HG03095 (cell line): ENCODE measurements at regions not wholly inside any gene's neighbourhood (a gene's known extent, or its start where the extent isn't known, plus 50 kb on each side); places are given as distances from the start of the nearest gene placed in this dataset.

Source experiments
- ATAC-seq: cut with Tn5 transposase; IDR thresholded peaks from one replicate; pipeline ENCODE4 v1.9.1; 2021; ENCODE audit warnings: moderate library complexity; ENCODE audit not compliant: unreplicated experiment

DNA sequence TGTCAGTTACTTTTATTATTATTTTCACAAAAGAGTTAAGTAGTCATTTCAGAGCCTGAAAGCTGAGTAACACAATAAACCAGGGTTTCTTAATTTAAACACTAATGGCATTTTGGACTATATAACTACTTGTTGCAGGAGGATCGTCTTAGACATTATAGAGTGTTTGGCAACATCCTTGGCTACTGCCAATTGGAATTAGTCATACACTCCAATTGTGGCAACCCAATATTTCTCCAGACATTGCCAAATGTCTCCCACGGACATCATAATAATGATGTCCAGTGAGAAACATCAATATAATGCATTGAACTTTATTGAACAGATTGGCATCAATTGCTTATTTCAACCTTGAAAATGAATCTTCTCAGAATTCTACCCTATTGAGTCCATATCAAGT lies 441.9 kb upstream of the ADGRL4 start:
- no peak for ATAC-seq

DNA sequence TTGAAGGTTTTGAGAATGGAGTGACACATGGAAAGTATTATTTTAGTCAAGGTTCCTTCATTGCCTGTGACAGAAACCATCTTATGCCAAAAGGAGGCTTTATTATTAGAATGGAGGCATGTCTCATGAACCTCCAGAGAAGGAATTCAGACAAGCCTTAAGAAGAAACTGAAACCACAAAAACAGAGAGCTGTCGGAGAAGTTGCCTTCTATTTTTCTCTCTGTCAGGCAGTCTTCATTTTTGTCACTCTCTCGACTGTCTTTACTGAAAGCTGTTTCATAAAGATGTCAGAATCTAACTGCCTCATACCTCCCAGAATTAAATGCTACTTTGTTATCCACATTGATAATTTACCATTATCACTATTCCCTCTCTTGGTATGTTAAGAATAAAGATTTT lies 434.7 kb upstream of the ADGRL4 start:
- no peak for ATAC-seq

- no peak for ATAC-seq
These were observed 431.0 kb upstream of the ADGRL4 start for GRCh38 chr1:79437540-79437939.

DNA sequence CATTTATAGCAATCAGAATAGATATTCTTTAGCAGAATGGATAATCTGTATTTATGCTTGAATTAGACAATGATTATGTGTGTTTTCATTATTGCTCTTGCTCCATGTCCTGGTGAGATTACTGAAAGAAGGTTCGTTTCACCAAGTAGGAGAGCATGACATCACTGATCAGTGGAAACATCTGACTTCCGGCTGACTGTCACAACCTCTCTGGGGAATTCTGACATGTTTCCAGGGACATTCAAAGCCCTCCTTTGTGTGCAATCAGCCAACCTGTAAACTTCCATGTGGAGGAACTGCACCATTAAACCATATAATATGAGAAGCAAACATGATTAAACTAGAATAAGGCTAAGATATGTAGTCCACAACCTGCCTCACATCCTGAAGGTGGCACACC lies 424.8 kb upstream of the ADGRL4 start:
- ATAC-seq, result no peak

DNA sequence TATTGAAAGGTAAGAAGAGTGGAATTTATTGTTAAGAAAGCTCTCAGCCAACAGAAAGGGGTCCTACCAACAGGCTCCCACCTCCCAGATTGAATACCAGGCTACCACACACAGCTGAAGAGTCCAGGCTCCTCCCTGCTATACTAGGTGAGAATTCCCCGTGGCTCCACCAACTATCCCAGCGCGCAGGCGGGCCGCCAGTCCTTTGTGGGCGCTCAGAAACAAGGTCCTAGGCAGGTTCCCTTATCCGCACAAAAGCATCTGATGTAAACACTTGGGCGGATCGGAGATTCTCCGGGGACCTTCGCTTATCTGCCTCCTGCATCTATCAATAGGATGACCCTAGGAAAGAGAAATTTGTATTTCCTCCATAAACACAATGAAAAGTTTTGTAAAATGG lies 423.9 kb upstream of the ADGRL4 start:
- ATAC-seq, result no peak

- ATAC-seq, result no peak
These were observed 416.2 kb upstream of the ADGRL4 start for GRCh38 chr1:79422726-79423125.

DNA sequence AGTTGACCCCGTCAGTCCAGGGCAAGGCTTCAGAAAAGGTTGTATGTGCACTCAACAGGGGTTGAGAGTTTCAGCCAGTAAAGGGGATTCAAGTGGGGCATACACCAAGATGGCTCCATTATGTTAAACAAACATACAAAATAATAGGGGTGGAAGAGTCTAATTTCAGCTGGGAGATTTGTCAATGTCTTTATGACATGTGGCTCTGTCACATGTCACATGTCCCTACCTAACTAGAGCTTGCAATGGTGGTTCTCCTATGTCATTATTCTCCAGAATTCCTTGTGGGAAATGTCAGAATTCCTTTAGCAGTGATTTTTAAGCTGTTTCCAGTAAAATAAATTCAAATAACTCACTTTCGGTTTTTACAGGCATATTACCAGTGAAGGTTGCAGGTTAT lies 392.0 kb upstream of the ADGRL4 start:
- no peak for ATAC-seq

DNA sequence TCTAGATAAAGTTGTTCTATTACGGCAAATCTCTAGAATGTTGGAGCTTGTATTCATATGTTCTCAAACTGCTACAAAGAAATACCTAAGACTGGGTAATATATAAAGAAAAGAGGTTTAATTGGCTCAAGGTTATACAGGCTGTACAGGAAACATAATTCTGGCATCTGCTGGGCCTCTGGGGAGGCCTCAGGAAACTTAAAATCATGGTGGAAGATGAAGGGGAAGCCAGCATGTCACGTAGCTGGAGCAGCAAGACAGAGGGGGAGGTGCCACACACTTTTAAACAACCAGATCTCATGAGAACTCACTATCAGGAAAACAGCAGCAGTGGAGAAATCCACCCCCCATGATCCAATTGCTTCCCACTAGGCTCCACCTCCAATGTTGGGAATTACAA lies 390.4 kb upstream of the ADGRL4 start:
- no peak for ATAC-seq

- ATAC-seq, result no peak
These were observed 382.3 kb upstream of the ADGRL4 start for GRCh38 chr1:79388694-79389361.

- no peak for ATAC-seq
These were observed 380.2 kb upstream of the ADGRL4 start for GRCh38 chr1:79386730-79387129.

DNA sequence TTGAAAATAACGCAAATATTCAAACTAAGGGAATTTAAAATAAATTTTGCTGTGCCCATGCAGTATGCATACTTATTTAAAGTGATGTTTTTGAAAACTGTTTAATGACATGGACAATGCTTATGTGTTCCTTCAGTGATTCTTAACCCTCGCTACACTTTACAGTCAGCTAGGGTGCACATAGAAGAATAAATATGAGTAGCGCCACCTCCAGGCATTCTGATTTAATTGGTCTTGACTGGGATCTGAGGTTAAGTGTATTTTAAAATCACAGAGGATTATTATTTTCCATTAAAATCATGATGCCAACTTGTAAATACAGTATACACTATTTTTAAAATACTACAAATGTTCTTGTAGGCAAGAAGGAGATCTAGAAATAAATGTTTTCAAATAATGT lies 373.5 kb upstream of the ADGRL4 start:
- no peak for ATAC-seq

- no peak for ATAC-seq
These were observed 369.6 kb upstream of the ADGRL4 start for GRCh38 chr1:79376106-79376505.

DNA sequence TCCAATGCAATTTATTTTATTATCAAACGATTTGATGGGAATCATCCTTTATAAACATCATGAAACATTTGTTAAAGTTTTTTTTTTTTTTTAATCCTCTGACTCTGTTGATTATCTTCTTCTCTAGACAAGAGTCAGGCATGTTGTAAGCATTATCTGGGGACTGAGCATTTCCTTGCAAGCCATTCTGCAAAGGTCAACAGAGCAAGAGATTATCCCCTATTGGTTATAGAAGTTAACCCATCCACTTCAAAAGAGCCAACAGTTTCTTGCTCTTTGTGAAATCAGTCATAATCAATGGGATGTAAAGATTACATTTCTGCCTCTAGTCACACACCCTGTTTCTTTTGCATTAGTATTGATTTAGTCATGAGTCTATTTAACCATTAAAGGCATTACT lies 368.8 kb upstream of the ADGRL4 start:
- ATAC-seq, result no peak

GRCh38 chr1:79374397-79374796 lies 367.9 kb upstream of the ADGRL4 start:
- no peak for ATAC-seq

GRCh38 chr1:79373481-79374125 lies 367.1 kb upstream of the ADGRL4 start:
- no peak for ATAC-seq

DNA sequence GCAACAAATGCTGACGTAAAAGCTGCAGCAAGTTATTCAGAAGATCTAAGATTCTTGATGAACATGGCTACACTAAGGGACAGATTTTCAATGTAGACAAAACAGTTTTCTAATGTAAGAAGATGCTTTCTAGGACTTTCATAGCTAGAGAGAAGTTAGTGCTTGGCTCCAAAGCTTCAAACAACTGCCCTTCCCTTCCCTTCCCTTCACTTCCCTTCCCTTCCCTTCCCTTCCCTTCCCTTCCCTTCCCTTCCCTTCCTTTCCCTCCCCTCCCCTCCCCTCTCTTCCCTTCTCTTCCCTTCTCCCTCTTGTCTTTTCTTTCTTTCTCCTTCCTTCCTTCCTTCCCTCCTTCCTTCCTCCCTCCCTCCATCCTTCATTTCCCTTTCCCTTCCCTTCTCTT lies 365.3 kb upstream of the ADGRL4 start:
- no peak for ATAC-seq

DNA sequence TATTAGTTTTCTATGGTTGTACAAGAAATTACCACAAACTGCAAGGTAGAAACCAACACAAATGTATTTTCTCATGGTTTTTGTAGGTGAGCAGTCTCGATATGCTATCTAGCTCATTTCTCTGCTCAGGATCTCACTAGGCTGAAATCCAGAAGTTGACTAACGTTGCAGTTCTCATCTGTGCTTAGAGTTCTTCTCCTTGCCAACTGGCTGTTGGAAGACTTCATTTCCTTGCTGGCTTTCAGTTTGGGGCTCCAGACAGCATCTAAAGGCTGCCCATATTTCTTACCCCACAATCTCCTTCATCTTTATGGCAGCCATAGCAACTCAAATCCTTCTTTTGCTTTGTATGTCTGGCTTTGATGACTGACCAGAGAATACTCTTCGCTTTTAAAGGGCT lies 362.6 kb upstream of the ADGRL4 start:
- no peak for ATAC-seq

GRCh38 chr1:79364896-79365295 lies 358.4 kb upstream of the ADGRL4 start:
- no peak for ATAC-seq

GRCh38 chr1:79363430-79363829 lies 356.9 kb upstream of the ADGRL4 start:
- ATAC-seq, result no peak

- ATAC-seq, result no peak
These were observed 355.9 kb upstream of the ADGRL4 start for GRCh38 chr1:79362470-79362869.

DNA sequence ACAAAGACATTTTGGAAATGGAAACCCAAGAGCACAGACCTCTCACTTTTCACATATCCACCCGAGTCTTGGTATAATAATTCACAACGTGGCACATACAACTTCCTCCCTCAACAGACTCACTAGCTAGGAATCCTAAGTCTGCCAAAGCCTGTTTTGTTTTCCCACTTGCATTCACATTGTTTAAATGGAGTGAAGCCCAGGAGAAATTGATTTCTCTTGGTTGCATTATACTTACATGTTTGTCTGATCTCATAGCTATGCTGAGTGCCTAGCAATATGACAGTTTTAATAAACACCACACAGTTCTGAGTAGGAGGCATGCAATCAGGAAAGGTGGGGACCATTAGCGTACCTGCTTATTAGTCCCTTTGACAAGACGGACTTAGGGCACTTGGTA lies 348.6 kb upstream of the ADGRL4 start:
- no peak for ATAC-seq

- no peak for ATAC-seq
These were observed 346.7 kb upstream of the ADGRL4 start for GRCh38 chr1:79353224-79353623.

DNA sequence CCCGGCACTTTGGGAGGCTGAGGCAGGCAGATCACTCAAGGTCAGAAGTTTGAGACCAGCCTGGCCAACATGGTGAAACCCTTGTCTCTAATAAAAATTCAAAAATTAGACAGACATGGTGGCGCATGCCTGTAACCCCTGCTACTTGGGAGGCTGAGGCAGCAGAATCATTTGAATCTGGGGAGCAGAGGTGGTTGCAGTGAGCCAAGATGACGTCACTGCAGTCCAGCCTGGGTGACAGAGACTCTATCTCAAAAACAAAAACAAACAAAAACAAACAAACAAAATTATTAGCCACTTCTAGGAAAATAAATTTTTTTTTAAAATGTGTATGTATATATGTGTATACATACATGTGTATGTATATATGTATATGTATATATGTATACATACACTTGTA lies 320.3 kb upstream of the ADGRL4 start:
- ATAC-seq, result no peak
